ENCODE measurements at regions not wholly inside any gene's neighbourhood (a gene's known extent, or its start where the extent isn't known, plus 50 kb on each side); places are given as distances from the start of the nearest gene placed in this dataset.

DNA sequence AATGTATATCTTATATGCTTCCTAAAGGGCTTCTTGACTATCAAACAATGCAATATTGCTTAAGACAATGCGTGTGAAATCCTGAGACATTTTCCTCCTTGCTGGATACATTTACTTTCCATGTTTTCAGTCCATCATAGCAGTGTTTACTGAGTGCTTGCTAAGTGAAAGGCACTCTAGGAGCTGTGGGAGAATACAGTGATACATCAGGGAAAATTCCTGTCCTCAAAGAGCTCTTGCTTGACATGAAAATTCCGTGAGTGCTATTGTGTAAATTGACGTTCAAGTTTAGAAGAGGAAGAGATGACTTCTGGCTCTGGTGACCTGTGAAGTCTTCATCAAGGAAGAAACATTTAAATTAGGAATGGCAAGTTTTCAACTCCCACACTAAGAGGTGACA lies 449.4 kb upstream of the SOX11 start:
- H3K27ac ChIP-seq: no peak overlapping the region
- H3K36me3 ChIP-seq: no peaks in the 10 kb centered on the region
- DNase-seq: no peak
- H3K4me3 ChIP-seq (ENCODE audit: low read depth, low read length): no peak overlapping the region
- H3K9me3 ChIP-seq (ENCODE audit: severe bottlenecking): no peaks in the 10 kb centered on the region
- no peaks in the 10 kb centered on the region for H3K27me3 ChIP-seq (ENCODE audit: insufficient read depth, low read depth, severe bottlenecking)
- TF ChIP-seq CTCF (IDR thresholded peaks at IDR 0.05; ENCODE audit: low read depth, low read length): no peak

DNA sequence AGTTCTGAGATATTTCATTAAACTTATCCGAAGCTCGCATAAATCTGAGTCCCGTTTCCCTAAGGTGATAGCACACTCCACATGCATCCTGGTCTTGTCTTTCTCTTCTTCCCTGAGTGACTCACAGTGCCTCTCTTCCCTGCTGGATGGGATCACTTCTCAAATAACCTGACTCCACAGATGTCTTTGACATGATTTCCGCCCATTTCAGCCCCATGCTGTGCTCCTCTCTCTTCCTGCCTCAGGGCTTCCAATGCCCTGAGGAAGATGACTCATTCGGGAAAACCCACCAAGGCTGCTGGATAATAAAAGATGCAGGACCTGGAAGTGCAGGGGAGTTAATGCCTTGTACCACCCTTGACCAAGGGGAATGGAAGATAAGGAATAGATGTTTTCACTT lies 441.7 kb upstream of the SOX11 start:
- H3K9me3 ChIP-seq (ENCODE audit: severe bottlenecking): no peaks in the 10 kb centered on the region
- no peak for DNase-seq
- no peaks in the 10 kb centered on the region for H3K27me3 ChIP-seq (ENCODE audit: insufficient read depth, low read depth, severe bottlenecking)
- H3K27ac ChIP-seq: no peak overlapping the region
- no peak for TF ChIP-seq CTCF (IDR thresholded peaks at IDR 0.05; ENCODE audit: low read depth, low read length)
- H3K4me3 ChIP-seq (ENCODE audit: low read depth, low read length): no peak overlapping the region
- no peaks in the 10 kb centered on the region for H3K36me3 ChIP-seq

GRCh38 chr2:5253263-5253662 lies 438.9 kb upstream of the SOX11 start:
- DNase-seq: no peak
- H3K27me3 ChIP-seq (ENCODE audit: insufficient read depth, low read depth, severe bottlenecking): no peaks in the 10 kb centered on the region
- no peak overlapping the region for H3K4me3 ChIP-seq (ENCODE audit: low read depth, low read length)
- H3K36me3 ChIP-seq: no peaks in the 10 kb centered on the region
- peaks cover 5% of the 10 kb centered on the region for H3K9me3 ChIP-seq (ENCODE audit: severe bottlenecking)
- TF ChIP-seq CTCF (IDR thresholded peaks at IDR 0.05; ENCODE audit: low read depth, low read length): no peak
- H3K27ac ChIP-seq: no peak overlapping the region

DNA sequence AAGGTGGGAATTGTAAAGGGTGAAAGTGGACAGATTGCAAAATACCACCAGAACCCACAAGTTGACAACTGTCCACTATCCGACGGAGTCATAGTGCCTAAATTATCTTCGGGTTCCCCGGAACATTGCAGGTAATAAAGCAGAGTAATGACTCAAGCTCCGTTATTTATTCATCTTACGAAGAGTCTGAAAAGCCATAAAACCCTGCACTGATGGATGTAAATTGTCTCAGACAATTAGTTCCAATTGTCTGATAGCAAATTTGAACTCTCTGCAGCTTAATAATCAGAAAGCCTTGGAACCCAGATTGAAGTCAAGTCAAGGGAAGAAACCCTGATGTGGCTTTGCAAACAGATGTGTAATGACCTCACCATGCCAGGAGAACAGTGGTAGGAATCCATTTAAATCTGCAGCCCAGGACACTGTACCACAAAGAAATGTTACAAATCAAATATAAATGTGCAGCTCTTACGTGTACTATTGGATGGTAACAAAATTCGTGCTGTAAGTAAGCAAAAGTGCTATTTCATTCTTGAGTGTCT lies 437.3 kb upstream of the SOX11 start:
- Histone ChIP-seq H3K36me3 (no peaks in the 10 kb centered on the region), H3K27me3 (ENCODE audit: insufficient read depth, low read depth, severe bottlenecking) (no peaks in the 10 kb centered on the region), H3K9me3 (ENCODE audit: severe bottlenecking) (peaks cover 8% of the 10 kb centered on the region), H3K4me3 (ENCODE audit: low read depth, low read length) (no peak overlapping the region), H3K27ac (no peak overlapping the region)
- DNase-seq: no peak
- TF ChIP-seq CTCF (IDR thresholded peaks at IDR 0.05; ENCODE audit: low read depth, low read length): no peak

DNA sequence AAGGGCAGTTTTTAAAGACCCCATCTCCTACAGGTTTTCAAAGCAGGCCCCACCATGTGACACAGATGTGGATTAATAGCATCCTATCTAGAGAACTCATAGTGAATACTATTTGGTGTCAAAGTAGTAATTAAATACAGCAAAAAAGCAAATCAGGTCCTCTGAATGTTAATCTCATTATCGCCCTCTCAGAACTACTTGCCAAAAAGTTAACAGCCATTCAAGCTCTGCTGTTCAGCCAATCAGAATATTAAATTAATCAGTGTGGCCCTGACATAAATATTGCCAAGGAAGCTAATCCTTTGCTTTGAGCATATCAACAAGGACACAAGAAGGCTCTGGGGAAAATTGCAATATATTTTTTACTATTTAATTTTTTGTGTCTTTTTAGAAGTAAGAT lies 428.9 kb upstream of the SOX11 start:
- Histone ChIP-seq H3K27ac (no peak overlapping the region), H3K27me3 (ENCODE audit: insufficient read depth, low read depth, severe bottlenecking) (no peaks in the 10 kb centered on the region), H3K36me3 (no peaks in the 10 kb centered on the region), H3K4me3 (ENCODE audit: low read depth, low read length) (no peak overlapping the region), H3K9me3 (ENCODE audit: severe bottlenecking) (peaks cover 9% of the 10 kb centered on the region)
- no peak for DNase-seq
- TF ChIP-seq CTCF (IDR thresholded peaks at IDR 0.05; ENCODE audit: low read depth, low read length): no peak

- H3K4me3 ChIP-seq (ENCODE audit: low read depth, low read length): no peak overlapping the region
- no peaks in the 10 kb centered on the region for H3K36me3 ChIP-seq
- DNase-seq: no peak
- H3K9me3 ChIP-seq (ENCODE audit: severe bottlenecking): peaks cover 6% of the 10 kb centered on the region
- TF ChIP-seq CTCF (IDR thresholded peaks at IDR 0.05; ENCODE audit: low read depth, low read length): no peak
- no peak overlapping the region for H3K27ac ChIP-seq
- no peaks in the 10 kb centered on the region for H3K27me3 ChIP-seq (ENCODE audit: insufficient read depth, low read depth, severe bottlenecking)
Observed at GRCh38 chr2:5264361-5264760, 427.8 kb upstream of the SOX11 start.

All from WERI-Rb-1 (cell line).